ENCODE measurements at regions not wholly inside any gene's neighbourhood (a gene's known extent, or its start where the extent isn't known, plus 50 kb on each side); places are given as distances from the start of the nearest gene placed in this dataset.

DNA sequence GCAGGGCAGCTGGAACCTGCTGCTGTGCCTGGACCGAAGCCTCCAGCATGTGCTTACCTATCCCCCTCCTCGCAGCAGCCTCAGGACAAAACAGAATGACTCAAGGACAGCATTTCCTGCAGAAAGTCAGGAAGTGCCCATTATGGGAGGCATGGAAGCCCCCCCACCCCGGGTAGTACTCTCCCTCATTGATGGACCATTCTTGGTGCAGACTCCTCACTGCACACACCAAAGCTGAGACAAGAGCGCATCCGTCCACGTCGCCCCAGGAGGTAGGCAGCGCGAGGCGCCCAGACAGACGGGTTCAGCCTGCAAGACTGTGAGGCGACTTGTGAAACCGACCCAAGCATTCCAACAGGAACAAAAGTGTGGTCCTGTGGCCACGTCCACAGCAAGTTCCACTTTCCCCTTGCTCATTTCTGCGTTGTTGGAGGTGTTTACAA lies 243.9 kb upstream of the ATXN7L3B start:
- TF ChIP-seq POLR2A (IDR thresholded peaks at IDR 0.05; ENCODE audit: low read length): no peak
- no peak for TF ChIP-seq GATA1 (IDR thresholded peaks at IDR 0.05; ENCODE audit: low read depth, low read length)

All from erythroblast (primary cell).